ENCODE measurements at regions not wholly inside any gene's neighbourhood (a gene's known extent, or its start where the extent isn't known, plus 50 kb on each side); places are given as distances from the start of the nearest gene placed in this dataset.

DNA sequence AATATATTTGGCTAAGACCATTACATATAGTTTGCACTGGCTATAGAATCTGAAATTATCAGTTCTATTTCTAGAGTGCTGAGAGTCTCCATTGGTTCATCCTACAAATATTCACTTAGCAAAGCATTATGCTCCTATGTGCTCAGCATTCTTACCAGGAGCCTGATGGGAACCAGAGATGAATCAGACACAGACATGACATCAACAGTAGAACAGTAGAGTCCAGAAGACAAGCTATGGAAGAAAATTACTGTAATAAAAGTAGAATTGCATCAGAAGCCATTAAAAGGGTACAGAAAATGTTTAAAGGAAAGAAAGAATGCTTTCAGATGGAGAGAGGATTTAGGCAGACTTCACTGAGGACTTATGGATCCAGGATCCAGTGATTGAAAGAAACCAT is 271.7 kb upstream of the SNX7 start:
- POLR2A ChIA-PET, result no interaction called here
- Histone ChIP-seq H3K27me3 (replicated peaks in 1 of 2; ENCODE audit: control insufficient read depth in 2 of 2, insufficient read depth in 2 of 2, low read length in 1 of 2) (no peaks in the 10 kb centered on the region), H3K4me2 (ENCODE audit: control insufficient read depth, insufficient read depth) (no peak overlapping the region), H2AFZ (ENCODE audit: control insufficient read depth, low read depth, low read length) (no peak overlapping the region), H3K79me2 (ENCODE audit: control insufficient read depth, insufficient read depth, low read length) (no peaks in the 10 kb centered on the region), H3K9me3 (replicated peaks; ENCODE audit: control insufficient read depth, insufficient read depth, low read length) (no peaks in the 10 kb centered on the region), H3K27ac (ENCODE audit: control insufficient read depth, insufficient read depth) (no peak overlapping the region), H3K4me3 (no peak overlapping the region), H3K9ac (ENCODE audit: control insufficient read depth, insufficient read depth, low read length) (no peak overlapping the region), H3K4me1 (ENCODE audit: control insufficient read depth, insufficient read depth, low read length) (no peaks in the 10 kb centered on the region), H4K20me1 (ENCODE audit: control insufficient read depth, insufficient read depth) (no peaks in the 10 kb centered on the region), H3K36me3 (ENCODE audit: control insufficient read depth in 2 of 2, insufficient read depth in 2 of 2, low read length in 1 of 2) (no peaks in the 10 kb centered on the region)
- no TSS peak for BruUV-seq (replicated peaks)
- intact Hi-C loops (cut with micrococcal nuclease; ENCODE audit: unreplicated experiment) (no loop called here), in situ Hi-C loops (cut with MboI) (no loop called here)
- DNase-seq (ENCODE audit: low read depth, low spot score), result no peak
- CTCF ChIA-PET, result no interaction called here
- no peak for FAIRE-seq
- SMC1A ChIA-PET (ENCODE audit: uncharacterized antibody, unreplicated experiment), result no interaction called here
- TF ChIP-seq NR2C2 (IDR thresholded peaks at IDR 0.05; ENCODE audit: borderline replicate concordance, control insufficient read depth, insufficient read length, low read depth) (no peak), POLR2AphosphoS5 (IDR thresholded peaks at IDR 0.05; ENCODE audit: low read length) (no peak)
- no peak for ATAC-seq
- RAD21 ChIA-PET (ENCODE audit: unreplicated experiment), result no interaction called here

DNA sequence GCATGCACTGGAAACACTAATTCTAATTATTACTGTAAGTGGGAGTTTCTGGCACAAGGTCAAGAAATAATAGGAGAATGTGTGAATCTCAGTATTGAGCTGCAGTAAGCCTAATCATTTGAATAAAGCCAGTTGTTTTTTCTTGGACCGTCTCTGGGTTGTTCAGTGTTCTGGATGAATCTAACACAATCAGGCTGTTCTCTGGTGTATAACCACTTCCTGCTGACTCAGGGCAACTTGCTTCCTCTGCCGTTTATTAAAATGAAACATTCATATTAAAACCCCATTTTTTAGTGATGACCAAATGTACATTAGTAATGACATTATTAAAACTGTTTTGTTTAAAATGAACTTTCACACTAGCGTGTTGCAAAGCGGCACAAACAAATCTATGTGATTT is 273.1 kb upstream of the SNX7 start:
- Histone ChIP-seq H3K27ac (ENCODE audit: control insufficient read depth, insufficient read depth) (no peak overlapping the region), H2AFZ (ENCODE audit: control insufficient read depth, low read depth, low read length) (no peak overlapping the region; the same call in 1 of the 2 replicates), H3K36me3 (ENCODE audit: control insufficient read depth in 2 of 2, insufficient read depth in 2 of 2, low read length in 1 of 2) (no peaks in the 10 kb centered on the region), H3K4me2 (ENCODE audit: control insufficient read depth, insufficient read depth) (no peak overlapping the region), H3K79me2 (ENCODE audit: control insufficient read depth, insufficient read depth, low read length) (no peaks in the 10 kb centered on the region), H3K27me3 (replicated peaks in 1 of 2; ENCODE audit: control insufficient read depth in 2 of 2, insufficient read depth in 2 of 2, low read length in 1 of 2) (no peaks in the 10 kb centered on the region), H3K9me3 (replicated peaks; ENCODE audit: control insufficient read depth, insufficient read depth, low read length) (no peaks in the 10 kb centered on the region), H3K4me3 (no peak overlapping the region), H3K4me1 (ENCODE audit: control insufficient read depth, insufficient read depth, low read length) (no peaks in the 10 kb centered on the region), H3K9ac (ENCODE audit: control insufficient read depth, insufficient read depth, low read length) (no peak overlapping the region), H4K20me1 (ENCODE audit: control insufficient read depth, insufficient read depth) (no peaks in the 10 kb centered on the region)
- intact Hi-C loops (cut with micrococcal nuclease; ENCODE audit: unreplicated experiment) (no loop called here), in situ Hi-C loops (cut with MboI) (no loop called here)
- BruUV-seq (replicated peaks), result no TSS peak
- no peak for FAIRE-seq
- ChIA-PET SMC1A (ENCODE audit: uncharacterized antibody, unreplicated experiment) (no interaction called here), CTCF (no interaction called here), RAD21 (ENCODE audit: unreplicated experiment) (no interaction called here), POLR2A (no interaction called here)
- peak; percentile 49; the same call in 2 of the 3 replicates for ATAC-seq
- TF ChIP-seq MEF2B (IDR thresholded peaks at IDR 0.05; ENCODE audit: partially characterized antibody, poor library complexity, severe bottlenecking) (no peak), CREB1 (IDR thresholded peaks at IDR 0.05; ENCODE audit: low read depth) (no peak), RAD21 (IDR thresholded peaks at IDR 0.05; ENCODE audit: insufficient read depth, low read depth, low read length) (no peak), RUNX3 (IDR thresholded peaks at IDR 0.05; ENCODE audit: low read length) (0 out of 2 replicates have a peak, but pooled peaks have one; percentile 29), RAD51 (IDR thresholded peaks at IDR 0.05) (no peak)
- TF ChIP-seq, protein P1, sequence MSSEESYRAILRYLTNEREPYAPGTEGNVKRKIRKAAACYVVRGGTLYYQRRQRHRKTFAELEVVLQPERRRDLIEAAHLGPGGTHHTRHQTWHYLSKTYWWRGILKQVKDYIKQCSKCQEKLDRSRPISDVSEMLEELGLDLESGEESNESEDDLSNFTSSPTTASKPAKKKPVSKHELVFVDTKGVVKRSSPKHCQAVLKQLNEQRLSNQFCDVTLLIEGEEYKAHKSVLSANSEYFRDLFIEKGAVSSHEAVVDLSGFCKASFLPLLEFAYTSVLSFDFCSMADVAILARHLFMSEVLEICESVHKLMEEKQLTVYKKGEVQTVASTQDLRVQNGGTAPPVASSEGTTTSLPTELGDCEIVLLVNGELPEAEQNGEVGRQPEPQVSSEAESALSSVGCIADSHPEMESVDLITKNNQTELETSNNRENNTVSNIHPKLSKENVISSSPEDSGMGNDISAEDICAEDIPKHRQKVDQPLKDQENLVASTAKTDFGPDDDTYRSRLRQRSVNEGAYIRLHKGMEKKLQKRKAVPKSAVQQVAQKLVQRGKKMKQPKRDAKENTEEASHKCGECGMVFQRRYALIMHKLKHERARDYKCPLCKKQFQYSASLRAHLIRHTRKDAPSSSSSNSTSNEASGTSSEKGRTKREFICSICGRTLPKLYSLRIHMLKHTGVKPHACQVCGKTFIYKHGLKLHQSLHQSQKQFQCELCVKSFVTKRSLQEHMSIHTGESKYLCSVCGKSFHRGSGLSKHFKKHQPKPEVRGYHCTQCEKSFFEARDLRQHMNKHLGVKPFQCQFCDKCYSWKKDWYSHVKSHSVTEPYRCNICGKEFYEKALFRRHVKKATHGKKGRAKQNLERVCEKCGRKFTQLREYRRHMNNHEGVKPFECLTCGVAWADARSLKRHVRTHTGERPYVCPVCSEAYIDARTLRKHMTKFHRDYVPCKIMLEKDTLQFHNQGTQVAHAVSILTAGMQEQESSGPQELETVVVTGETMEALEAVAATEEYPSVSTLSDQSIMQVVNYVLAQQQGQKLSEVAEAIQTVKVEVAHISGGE (CRISPR knock-in tag; IDR thresholded peaks at IDR 0.05), result no peak
- TF ChIP-seq, protein P2, sequence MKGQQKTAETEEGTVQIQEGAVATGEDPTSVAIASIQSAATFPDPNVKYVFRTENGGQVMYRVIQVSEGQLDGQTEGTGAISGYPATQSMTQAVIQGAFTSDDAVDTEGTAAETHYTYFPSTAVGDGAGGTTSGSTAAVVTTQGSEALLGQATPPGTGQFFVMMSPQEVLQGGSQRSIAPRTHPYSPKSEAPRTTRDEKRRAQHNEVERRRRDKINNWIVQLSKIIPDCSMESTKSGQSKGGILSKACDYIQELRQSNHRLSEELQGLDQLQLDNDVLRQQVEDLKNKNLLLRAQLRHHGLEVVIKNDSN (IDR thresholded peaks at IDR 0.05; ENCODE audit: borderline replicate concordance, extremely low read length, insufficient read depth, low read depth, low read length), result no peak
- 11% methylated on average over 4 of the region's 4 CpGs for WGBS (ENCODE audit: insufficient coverage, insufficient replicate concordance, low lambda C conversion rate, missing lambda C conversion rate)
- peak; percentile 20 for DNase-seq (ENCODE audit: low read depth, low spot score)

Data from GM12878 (cell line).